GM19468 (cell line): ENCODE measurements at regions not wholly inside any gene's neighbourhood (a gene's known extent, or its start where the extent isn't known, plus 50 kb on each side); places are given as distances from the start of the nearest gene placed in this dataset.

ENCODE experiments used
- ATAC-seq: cut with Tn5 transposase; IDR thresholded peaks from one replicate; pipeline ENCODE4 v1.9.1; 2021; ENCODE audit warnings: mild to moderate bottlenecking, moderate library complexity, moderate number of reproducible peaks; ENCODE audit not compliant: unreplicated experiment; ENCODE audit errors: extremely low read depth

DNA sequence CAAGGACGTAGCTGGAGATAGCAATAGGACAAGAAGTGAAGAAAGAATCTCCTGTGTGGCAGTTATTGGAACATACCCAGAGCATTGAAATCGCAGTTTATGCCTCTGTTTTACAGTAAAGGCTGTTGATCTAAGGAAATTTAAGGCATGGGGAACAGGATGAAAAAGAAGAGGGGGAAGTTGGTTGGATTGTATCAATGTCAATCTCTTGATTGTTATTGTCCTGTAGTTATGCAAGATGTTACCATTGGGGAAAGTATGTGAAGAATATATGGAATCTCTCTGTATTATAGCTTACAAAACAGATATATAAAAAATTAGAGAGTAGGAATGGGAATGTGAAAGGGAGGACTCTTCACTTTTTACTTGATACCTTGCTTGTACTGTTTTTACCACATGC lies 195.6 kb upstream of the NREP start:
- ATAC-seq: no peak

DNA sequence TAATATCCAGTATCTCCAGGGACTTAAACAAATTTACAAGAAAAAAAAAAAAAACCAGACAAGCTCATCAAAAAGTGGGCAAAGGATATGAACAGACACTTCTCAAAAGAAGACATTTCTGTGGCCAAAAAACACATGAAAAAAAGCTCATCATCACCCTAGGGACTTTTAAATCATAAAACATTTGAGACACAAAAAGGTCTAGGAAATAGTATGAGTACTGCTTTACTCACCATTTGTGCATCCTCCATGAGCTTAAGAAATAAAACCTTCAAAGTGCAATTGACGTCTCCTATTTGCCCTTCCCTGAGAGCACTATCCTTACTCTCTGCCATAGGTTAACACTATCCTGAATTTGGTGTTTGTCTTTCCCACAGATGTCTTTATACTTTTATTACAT lies 193.7 kb upstream of the NREP start:
- no peak for ATAC-seq

DNA sequence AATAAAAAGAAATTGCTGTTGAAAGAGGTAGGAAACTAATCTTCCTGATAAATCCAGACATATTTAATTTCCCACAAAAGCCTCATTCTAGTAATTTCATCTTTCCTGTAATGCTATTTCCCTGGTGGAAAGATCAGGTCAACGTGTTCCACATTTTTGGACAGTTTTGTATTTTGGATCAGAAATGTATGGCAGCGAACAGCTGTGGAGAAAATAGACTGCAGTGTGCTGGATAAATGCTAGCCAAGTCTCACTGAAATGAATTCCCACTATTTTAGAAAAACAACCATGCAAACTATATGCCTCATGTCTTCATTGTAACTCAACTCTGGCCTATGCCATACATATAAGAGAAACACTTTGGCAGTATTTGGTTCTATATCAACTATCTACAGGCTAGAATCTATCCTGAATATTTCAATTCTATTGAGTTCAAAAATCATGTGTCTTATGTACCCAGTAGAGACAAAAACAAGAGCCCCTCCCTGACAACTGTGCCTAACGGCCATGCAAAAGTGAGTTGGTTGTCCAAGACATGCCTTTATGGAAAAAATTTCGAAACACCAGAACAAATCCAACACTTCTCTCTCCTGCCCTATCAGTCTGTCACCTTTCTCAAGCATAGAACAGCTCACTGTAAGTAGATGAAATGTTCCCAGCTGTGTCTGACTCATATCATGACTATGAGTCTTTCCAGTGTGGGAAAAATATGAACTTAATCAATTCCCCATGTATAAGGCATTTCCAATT lies 191.3 kb upstream of the NREP start:
- no peak for ATAC-seq

DNA sequence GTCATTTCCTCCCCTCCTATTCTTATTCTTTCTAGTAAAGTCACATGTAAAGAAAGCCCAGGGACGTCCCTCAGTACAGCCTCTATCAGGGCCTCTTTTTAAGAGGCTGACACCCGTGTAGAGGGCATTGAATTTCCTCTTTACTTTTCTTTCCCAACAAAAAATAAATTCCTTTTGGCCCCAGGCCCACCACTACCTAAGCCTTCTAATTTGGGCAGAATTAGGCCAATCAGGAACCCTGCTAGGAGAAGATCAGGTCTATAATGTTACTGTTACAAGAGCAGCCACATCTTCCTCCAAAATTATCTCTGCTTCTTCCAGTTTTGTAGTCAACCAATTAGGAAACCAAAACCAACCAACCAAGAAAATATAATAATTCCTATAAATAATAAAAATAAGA lies 189.6 kb upstream of the NREP start:
- ATAC-seq: no peak

DNA sequence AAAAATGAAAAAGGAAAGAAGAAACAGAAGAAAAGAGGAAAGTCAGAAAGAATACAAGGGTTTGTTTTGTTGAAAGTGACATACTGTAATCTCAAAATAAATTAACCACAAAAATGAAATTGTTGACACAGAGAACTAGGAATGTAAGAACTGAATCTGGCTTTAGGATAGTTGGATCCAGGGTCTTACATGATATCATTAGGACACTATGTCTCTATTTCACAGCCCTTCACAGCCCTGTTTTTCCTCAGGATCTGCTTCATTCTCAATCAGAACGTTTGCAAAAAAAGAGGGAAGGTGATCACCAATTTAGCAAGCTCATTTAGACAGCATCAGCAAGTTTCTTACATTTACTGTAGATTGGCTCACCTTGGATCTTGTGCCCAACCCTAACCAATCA lies 188.5 kb upstream of the NREP start:
- ATAC-seq: no peak

DNA sequence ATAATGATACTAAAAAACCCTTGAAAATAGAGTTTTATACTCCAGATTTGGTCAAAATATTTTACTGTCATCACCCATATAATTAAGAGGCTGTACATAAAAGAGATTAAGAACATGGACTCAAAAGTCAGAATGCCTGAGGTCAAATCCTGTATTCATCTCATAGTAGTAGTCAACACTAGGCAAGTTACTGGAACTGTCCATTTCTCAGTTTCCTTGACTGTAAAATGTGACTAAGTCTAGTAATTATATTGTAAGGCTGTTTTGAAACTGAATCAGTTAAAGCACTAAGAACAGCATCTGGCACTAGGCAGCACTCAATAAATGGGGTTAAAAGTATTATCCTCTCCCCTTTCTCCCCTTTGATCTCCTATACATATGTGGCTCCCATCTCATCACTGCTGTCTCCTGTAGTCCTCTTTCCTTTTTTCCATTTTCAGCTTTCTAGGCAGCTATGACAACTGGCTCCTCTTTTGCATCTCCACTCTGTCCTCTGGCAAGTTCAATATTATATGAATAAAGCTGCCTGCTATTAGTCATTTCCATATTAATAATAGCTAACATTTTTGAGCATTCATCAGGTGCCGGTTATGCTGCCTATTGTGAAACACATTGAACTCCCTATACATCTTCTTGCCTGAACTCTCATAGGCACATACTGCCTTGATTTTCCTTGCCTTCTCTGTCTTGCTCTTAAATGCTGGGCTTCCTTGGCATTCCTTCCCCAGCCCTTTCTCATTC lies 185.8 kb upstream of the NREP start:
- ATAC-seq: no peak

DNA sequence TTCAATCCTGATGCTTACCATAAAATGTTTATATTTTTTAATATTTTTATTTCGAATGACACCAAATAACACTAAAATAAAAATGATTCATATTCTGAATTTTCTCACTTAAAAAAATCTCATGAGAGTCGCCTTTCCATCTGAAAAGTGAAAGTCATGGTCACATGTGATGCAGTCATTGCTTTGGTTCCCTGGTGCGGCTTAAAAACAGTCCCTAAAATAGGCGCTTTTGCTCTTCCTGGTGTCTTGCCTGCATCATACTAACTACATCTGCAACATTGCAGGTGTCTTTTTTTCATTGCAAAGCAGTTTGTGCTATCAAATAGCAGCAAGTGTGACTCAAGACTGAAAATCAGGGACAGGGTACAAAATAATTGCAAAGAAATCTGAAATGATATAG lies 185.2 kb upstream of the NREP start:
- ATAC-seq: no peak

DNA sequence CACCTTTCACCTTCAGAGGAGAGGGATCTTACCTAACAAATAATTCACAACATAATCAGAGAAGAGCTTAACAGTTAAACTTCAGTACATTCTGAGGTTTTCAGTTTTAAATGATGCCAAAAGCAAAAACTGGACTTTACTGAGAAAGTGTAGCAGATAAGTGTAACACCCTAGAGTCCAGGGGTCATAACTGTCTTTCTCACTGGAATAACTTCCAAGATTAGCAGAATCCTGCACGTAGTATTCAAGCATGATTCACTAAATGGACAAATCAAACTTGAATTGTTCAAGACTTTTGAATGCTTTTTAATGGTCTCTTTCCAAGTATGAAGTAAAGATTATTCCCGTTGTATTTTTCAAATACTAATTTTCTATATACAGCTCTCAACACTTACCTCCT lies 180.1 kb upstream of the NREP start:
- ATAC-seq: no peak

DNA sequence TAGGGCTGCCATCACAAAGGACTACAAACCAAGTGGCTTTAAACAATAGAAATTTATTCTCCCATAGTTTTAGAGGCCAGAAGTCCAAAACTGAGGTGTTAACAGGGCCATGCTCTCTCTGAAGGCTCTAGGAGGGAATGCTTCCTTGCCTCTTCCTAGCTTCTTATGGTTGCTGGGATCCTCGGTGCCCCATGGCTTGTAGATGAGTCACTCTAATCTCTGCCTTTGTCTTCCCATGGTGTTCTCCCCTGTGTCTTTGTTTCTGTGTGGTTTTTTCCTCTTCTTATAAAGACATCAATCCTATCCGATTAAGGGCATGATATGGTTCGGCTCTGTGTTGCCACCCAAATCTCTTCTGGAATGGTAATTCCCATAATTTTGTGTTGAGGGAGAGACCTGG lies 178.8 kb upstream of the NREP start:
- no peak for ATAC-seq

DNA sequence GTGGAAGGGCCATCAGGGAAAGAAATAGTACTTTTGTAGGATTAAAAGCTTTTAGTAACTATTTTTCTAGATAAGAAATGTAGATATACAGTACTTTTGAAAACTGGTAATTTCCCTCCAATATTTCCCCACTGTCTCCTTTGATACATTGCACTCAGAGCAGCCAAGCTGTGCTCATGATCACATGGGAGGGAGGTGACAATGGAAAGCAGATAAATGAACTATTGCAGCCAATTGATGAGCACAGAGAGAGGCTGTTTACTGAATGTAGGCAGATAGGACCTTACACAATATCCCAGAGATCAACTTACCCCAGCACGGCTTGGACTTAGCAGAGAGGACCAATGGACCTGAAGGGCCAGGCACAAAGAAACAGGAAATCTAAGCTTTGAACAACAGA lies 178.0 kb upstream of the NREP start:
- no peak for ATAC-seq

DNA sequence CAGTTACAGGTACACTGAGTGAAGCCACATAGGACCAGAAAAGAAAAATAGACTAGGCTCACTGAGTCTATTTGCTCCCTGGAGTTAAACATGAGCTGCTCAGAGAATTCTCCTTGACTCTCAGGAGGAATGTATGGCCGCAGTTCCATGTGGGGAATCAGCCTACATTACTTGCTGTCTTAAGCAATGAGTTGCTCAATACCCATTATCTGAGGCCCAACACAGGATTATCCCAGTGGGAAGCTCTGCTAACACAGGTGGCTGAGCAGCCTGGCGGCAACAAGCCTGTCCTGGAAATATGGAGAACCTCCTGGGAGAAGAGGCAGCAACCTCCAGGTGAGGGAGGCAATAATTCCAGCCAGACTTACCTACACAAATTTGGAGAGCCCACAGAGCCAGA lies 177.5 kb upstream of the NREP start:
- no peak for ATAC-seq

DNA sequence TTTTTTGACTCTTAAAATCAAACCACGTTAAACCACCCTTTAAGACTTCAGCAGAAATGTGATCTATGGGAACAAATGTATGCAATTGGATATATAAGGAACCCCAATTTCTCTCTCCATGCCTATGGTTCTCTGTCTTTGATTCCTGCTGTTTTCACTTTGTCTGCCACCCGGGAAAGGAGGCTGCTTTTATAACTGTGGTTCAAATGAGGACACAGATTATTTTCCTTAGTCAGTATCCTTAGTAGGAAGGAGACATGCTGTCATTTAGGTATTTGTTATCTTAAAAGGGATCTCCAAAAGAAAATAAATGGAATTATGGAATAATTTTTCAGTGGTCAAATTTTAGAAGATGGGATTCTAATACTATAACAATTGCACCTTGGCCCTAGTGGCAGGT lies 176.1 kb upstream of the NREP start:
- no peak for ATAC-seq

DNA sequence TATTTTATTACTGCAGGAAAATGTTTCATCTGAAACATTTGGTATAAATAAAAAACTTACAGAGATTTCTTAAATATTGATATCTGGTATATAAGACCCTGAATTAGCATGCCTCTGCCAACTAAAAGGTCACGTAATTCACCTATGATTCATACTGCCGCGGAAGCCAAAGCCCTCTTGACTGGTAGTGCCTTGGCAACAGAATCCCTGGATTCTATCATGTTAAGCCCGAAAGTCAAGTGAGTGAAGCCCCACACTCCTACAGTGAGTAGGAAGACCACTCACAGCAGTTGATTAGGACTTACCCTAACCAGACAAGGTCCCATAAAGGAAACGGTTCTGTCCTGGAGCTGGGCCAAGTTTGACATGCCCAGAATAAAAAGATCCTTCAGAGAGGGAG lies 175.6 kb upstream of the NREP start:
- ATAC-seq: no peak

DNA sequence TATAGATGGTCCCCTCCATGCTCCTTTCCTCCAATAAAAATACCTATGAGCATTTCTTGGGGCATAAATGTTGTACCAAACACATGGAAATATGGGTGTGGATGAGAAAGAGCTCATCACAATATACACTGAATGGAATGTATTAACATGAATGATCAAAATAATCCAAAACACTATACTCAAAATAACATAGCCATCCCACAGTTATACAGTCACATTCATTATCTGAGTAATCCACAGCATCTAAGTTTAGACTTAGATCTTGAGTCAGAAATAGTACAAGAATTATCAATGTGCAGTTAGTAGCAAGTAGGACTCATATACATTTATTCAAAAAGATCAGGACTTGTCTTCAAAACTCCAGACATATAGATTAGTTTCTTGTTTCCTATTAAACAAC lies 175.2 kb upstream of the NREP start:
- no peak for ATAC-seq

DNA sequence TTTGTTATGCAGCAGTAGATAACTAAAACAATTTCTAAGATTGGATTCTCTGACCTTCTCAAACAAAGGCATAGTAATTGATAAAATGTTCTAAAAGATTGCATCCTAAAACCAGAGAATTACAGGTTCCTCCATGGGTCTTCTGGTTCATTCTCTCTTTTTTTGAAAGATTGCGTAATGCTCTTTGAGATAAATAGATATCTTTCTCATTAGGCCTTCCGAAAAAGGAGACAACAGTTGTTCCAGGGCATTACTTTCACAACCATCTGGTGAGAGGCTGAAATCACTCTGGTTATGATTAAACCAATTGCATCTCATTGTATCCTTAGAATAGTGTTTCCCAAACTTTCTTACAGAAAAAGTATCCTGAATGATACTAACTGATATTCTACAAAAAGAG lies 174.7 kb upstream of the NREP start:
- no peak for ATAC-seq

DNA sequence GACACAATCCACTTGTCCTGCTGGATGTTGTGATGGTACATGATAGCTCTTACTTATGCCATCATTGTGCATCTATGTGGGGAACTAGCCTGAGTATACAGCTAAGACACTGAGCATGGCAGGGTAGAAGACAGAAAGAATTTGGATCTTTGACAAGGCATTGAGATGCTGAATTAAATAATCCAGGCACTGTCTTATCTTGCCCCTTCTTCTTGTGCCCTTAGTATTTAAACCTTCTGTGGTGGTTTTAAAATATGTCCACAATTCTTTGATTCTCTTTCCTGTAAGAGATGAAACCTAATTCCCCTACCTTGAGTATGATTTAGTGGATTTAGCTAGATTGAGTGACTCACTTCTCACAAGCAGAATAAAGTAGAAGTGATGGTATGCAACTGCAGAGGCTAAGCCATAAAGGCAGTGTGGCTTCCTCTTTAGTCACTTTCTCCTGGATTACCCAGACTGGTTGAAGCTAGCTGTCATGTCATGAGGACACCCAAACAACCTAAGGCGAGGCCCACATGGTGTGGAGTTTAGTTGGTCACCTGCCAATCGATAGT lies 174.0 kb upstream of the NREP start:
- ATAC-seq: no peak

DNA sequence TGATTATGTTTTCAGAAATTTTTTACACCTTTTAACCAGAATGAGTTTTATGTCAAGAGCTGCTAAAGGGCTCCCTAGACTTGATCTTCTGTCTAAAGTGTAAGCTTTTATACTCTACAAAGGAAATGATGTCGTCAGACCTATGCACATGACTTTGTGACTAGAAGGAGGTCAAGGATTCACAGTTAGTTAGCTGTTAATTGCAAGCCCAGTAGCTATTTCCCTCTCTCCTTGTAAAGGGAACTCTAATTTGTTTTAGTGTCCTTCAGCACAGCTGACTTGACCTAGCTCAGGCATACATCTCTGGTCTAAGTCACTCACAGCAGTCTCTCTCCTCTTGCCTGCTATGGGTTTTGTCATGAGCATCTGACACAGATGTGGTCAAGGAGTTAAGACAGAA lies 173.5 kb upstream of the NREP start:
- no peak for ATAC-seq

DNA sequence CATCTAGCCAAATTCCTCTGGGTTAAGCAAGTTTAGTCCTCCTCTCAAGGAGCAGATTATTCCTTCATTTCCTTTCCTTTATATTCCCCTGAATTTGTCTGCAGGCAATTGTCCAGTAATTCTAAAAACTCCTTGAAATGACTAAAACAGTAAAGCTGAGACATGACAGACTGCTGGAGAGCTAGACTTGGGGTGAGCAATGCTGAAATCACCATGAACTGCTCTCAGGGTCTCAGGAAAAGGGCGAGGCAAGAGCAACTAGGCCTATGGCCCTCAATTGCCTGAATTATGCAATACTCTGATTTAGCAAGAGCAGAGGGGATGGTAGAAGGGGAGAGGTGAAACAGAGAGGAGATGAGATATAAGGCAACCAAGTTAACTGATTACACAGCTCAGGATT lies 172.9 kb upstream of the NREP start:
- no peak for ATAC-seq

DNA sequence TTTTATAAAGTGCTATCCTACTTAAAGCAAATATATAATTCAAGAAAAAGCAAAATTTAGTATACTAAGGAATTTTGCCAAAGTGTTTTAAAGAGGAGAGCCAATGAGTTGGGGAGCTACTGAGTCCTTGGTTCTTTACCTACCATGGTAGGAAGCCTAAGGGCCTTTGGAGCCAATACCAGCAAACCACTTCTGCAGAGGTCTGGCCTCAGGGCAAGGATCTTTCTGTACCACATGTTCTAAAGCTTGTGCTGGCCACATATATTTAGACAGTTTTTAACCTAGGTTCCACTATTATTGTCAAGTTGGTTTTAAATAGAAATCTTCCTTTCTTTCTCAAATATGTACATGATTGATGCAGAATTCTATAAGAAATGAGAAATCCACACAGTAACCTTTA lies 172.3 kb upstream of the NREP start:
- no peak for ATAC-seq

DNA sequence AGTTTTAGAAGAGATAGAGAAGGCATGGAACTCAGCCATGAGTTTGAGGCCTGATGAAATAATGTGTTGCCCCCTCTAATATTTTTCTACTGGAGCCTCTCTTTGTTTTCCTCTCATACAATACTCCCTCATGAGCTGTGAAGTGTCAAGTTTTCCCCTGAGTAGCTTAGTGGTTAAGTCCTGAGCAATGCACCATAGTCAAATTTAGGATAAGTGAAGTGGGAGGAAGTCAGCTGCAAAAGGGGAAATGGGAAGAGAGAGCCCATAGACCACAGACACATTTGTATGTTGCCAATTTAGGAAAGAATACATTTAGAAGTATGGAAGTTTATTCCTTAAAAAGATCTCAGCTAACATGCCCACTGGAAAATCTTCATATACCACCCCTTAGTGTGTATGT lies 171.5 kb upstream of the NREP start:
- no peak for ATAC-seq

DNA sequence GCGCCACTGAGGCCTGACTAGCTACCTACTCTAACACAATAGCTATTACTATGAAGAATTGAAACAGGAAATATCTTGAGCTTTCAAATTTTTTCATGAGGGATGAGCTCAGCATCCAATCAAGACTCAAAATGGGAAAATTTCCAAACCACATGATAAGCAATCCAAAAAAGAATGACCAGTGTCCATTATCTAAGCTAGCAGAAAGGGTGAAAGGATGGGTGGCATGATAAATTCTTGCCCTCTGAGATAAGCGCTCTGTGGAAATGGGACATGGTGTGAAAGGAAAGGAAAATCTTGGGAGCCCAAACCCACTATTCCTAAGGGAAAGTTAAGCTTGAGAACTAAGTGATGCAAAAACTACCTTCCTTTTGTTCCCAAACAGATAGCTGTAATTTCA lies 170.2 kb upstream of the NREP start:
- no peak for ATAC-seq

DNA sequence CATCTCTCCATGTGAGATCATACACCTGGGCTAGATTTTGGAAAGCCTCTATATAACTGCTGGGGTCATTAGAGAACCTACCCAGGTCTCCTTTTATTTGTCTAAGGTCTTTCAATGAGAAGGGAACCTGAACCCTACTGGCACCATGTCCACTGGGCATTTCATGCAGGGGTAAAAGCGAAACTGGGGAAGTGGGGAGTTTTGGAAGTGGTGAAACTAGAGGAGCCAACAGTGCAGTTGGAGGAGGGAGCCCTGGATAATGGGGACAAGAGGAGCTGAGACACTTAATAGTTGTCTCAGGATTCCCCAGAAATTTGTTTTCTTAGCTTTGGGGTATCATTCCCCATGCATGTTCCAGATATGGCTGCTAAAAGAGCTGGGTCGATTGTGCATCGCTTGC lies 169.0 kb upstream of the NREP start:
- no peak for ATAC-seq
